ENCODE measurements at regions not wholly inside any gene's neighbourhood (a gene's known extent, or its start where the extent isn't known, plus 50 kb on each side); places are given as distances from the start of the nearest gene placed in this dataset.

GRCh38 chr11:123245567-123245966, 50.5 kb upstream of the CLMP start:
- TF ChIP-seq GATA3 (IDR thresholded peaks at IDR 0.05; ENCODE audit: low read depth, low read length) (no peak), GATA2 (IDR thresholded peaks at IDR 0.05; ENCODE audit: low read depth, low read length) (no peak)
